Upper lobe of right lung (tissue), 1 donor: ENCODE measurements at regions not wholly inside any gene's neighbourhood (a gene's known extent, or its start where the extent isn't known, plus 50 kb on each side); places are given as distances from the start of the nearest gene placed in this dataset.
A peak's percentile ranks its signal among the peaks of the same experiment; 100 is the strongest.
"Not testable (repeated sequence)": the region's sequence is repeated elsewhere in the genome, so short reads cannot be mapped to it uniquely, and the experiment has no call there.

Source experiments
- ATAC-seq: fragments of 200-7000 bp; cut with Tn5 transposase; one replicate; pipeline ENCODE4 v1.9.1; 2020; ENCODE audit warnings: mild to moderate bottlenecking, moderate library complexity
- DNase-seq: peaks from one replicate; pipeline ENCODE4 v3.0.0-alpha.2; 2020
- H3K27ac ChIP-seq: fragments of 200-600 bp; one replicate; pipeline ENCODE4 v1.8.0; 2022
- H3K27me3 ChIP-seq: fragments of 200-600 bp; one replicate; pipeline ENCODE4 v1.8.0; 2022; ENCODE audit warnings: mild to moderate bottlenecking
- H3K36me3 ChIP-seq: fragments of 200-600 bp; one replicate; pipeline ENCODE4 v1.8.0; 2022
- H3K4me1 ChIP-seq: fragments of 200-600 bp; one replicate; pipeline ENCODE4 v1.8.0; 2022
- H3K4me3 ChIP-seq: fragments of 200-600 bp; one replicate; pipeline ENCODE4 v1.8.0; 2022; ENCODE audit warnings: mild to moderate bottlenecking
- H3K9me3 ChIP-seq: fragments of 200-600 bp; one replicate; pipeline ENCODE4 v1.8.0; 2022
- intact Hi-C: fragments of 100-400 bp; cut with DNase I; formaldehyde crosslinking; loops from one replicate; pipeline ENCODE4 v1.11.0; 2022
- TF ChIP-seq, protein P1 (sequence below): fragments of 200-600 bp; IDR thresholded peaks from one replicate; pipeline ENCODE4 v1.8.0; 2022; ENCODE audit warnings: antibody characterized with exemption
- donor health status: DM: no; HTN: yes; CAD: no; lungs with severe emphysema.

DNA sequence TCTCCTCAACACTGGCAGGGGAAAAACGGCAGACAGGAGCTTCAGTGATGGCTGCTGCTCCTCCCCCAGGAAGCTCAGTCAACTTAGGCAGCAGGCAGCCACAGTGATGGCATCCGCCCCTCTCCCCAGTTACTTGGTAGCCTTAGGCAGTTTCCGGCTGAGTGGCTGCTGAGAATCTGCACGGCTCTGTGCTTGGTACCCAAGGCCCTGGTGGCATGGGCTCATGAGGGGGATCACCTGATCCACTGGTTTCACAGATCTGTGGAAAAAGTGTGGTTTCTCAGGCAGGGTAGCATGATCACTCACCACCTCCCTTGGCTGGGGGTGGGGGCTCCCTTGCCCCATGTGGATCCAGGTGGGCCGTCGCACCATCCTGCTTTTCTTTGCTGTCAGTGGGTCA, 244.6 kb upstream of the MDGA2 start:
- intact Hi-C loops = no loop called here
- no peak overlapping the region for H3K27ac ChIP-seq
- H3K4me1 ChIP-seq = no peaks in the 10 kb centered on the region
- H3K36me3 ChIP-seq = no peaks in the 10 kb centered on the region
- no peaks in the 10 kb centered on the region for H3K27me3 ChIP-seq
- H3K9me3 ChIP-seq = no peaks in the 10 kb centered on the region
- TF ChIP-seq, protein P1, sequence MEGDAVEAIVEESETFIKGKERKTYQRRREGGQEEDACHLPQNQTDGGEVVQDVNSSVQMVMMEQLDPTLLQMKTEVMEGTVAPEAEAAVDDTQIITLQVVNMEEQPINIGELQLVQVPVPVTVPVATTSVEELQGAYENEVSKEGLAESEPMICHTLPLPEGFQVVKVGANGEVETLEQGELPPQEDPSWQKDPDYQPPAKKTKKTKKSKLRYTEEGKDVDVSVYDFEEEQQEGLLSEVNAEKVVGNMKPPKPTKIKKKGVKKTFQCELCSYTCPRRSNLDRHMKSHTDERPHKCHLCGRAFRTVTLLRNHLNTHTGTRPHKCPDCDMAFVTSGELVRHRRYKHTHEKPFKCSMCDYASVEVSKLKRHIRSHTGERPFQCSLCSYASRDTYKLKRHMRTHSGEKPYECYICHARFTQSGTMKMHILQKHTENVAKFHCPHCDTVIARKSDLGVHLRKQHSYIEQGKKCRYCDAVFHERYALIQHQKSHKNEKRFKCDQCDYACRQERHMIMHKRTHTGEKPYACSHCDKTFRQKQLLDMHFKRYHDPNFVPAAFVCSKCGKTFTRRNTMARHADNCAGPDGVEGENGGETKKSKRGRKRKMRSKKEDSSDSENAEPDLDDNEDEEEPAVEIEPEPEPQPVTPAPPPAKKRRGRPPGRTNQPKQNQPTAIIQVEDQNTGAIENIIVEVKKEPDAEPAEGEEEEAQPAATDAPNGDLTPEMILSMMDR = no peak
- ATAC-seq (no peak), DNase-seq (no peak)
- no peak overlapping the region for H3K4me3 ChIP-seq

DNA sequence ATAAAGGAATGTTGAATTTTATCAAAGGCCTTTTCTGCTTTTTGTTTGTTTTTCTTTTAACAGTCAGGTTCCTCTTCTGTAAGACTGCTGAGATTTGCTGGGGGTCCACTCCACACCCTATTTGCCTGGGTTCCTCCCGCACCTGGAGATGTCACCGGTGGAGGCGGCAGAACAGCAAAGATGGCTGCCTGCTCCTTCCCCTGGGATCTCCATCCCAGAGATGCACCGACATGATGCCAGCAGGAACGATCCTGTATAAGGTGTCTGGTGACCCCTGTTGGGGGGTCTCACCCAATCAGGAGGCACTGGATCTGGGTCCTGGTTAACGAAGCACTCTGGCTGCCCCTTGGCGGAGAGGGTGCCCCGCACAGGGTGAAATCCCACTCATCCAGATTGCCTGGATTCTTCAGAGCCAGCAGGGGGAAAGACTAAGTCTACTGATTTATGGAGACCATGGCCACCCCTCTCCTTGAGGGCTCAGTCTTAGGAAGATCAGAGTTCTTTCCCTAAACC, 244.0 kb upstream of the MDGA2 start:
- Histone ChIP-seq H3K27ac (no peak overlapping the region), H3K36me3 (no peaks in the 10 kb centered on the region), H3K27me3 (no peaks in the 10 kb centered on the region), H3K4me1 (no peaks in the 10 kb centered on the region), H3K4me3 (no peak overlapping the region), H3K9me3 (no peaks in the 10 kb centered on the region)
- no peak for ATAC-seq
- intact Hi-C loops = no loop called here
- DNase-seq = no peak
- TF ChIP-seq, protein P1 = no peak

DNA sequence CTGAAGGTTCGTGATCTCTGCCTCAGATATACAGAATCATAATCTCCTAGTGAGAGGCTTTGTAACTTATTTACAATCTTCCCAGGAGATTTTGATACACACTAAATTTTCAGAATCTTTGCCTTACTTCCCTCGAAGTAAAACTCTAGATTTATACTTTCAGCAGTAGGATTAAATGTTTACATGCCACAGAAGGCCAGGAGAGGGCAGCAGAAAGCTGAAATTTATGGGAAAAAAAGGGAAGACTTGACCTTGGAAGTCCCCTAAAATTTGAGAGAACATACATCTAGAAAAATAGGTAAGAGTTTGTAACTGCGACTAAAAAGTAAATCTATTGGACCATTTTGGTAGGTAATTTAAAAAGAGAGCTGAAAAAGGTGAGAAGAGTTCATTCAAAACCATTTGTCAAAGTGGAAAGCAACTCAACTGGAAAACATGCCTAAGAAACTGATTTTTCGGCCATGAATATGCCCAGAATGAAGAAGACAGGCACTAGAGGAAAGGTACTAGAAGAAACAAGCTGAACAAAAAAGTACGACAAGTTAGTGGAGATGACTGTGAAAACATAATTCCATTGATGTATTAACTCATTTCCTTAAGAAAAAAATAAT, 242.0 kb upstream of the MDGA2 start:
- no peaks in the 10 kb centered on the region for H3K9me3 ChIP-seq
- no peak overlapping the region for H3K4me3 ChIP-seq
- H3K27ac ChIP-seq = no peak overlapping the region
- H3K36me3 ChIP-seq = no peaks in the 10 kb centered on the region
- DNase-seq = no peak
- no peak for ATAC-seq
- no peaks in the 10 kb centered on the region for H3K27me3 ChIP-seq
- TF ChIP-seq, protein P1 = peak; percentile 54
- H3K4me1 ChIP-seq = no peaks in the 10 kb centered on the region
- intact Hi-C loops = no loop called here

DNA sequence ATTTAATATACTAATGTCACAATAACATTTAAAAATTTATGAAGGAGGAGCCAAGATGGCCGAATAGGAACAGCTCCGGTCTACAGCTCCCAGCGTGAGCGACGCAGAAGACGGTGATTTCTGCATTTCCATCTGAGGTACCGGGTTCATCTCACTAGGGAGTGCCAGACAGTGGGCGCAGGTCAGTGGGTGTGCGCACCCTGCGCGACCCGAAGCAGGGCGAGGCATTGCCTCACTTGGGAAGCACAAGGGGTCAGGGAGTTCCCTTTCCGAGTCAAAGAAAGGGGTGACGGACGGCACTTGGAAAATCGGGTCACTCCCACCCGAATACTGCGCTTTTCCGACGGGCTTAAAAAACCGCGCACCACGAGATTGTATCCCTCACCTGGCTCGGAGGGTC, 225.7 kb upstream of the MDGA2 start:
- H3K27ac ChIP-seq, H3K4me3 ChIP-seq, DNase-seq, H3K4me1 ChIP-seq, ATAC-seq, H3K27me3 ChIP-seq, H3K9me3 ChIP-seq, H3K36me3 ChIP-seq, intact Hi-C loops: not testable (repeated sequence)

DNA sequence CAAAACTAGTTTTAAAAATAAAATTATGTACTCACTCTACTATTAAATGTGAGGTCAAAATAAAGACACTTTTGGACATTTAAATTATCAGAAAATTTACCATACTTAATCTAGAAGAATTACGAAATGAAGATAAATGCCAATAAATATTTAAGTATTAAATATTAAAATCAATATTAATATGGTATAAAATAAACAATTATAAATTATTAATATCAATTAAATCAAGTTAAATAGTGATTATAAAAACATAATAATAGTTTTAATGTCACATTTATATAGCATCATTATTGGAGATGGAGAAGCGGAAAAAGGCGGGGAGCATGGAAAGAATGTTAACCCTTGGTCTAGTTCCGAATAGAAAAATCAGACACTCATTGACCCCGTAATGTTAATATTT, 224.3 kb upstream of the MDGA2 start:
- ATAC-seq = no peak
- TF ChIP-seq, protein P1 = no peak
- no peak overlapping the region for H3K27ac ChIP-seq
- no peaks in the 10 kb centered on the region for H3K36me3 ChIP-seq
- no peaks in the 10 kb centered on the region for H3K4me1 ChIP-seq
- no peak overlapping the region for H3K4me3 ChIP-seq
- no peaks in the 10 kb centered on the region for H3K27me3 ChIP-seq
- H3K9me3 ChIP-seq = no peaks in the 10 kb centered on the region
- intact Hi-C loops = no loop called here
- DNase-seq = no peak

DNA sequence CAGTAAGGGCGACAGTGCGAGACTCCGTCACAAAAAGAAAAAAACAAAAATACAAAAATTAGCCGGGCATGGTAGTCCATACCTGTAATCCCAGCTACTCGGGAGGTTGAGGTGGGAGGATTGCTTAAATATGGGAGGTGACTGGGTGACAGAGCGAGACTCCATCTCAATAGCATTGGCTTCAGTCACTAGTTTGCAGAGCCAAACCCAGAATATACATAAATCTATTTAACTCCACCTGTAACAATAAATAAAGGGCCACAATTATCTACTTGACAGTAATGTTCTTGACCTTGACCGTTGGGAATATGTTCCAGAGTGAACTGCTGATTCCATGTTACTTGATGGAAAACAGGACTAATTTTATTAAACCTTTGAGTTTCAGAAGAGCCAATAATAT, 198.9 kb upstream of the MDGA2 start:
- intact Hi-C loops = no loop called here
- ATAC-seq (no peak), DNase-seq (no peak)
- H3K27me3 ChIP-seq = no peaks in the 10 kb centered on the region
- H3K36me3 ChIP-seq = no peaks in the 10 kb centered on the region
- H3K4me1 ChIP-seq = no peaks in the 10 kb centered on the region
- TF ChIP-seq, protein P1 = no peak
- no peak overlapping the region for H3K4me3 ChIP-seq
- no peaks in the 10 kb centered on the region for H3K9me3 ChIP-seq
- no peak overlapping the region for H3K27ac ChIP-seq
